ENCODE measurements at regions not wholly inside any gene's neighbourhood (a gene's known extent, or its start where the extent isn't known, plus 50 kb on each side); places are given as distances from the start of the nearest gene placed in this dataset.

DNA sequence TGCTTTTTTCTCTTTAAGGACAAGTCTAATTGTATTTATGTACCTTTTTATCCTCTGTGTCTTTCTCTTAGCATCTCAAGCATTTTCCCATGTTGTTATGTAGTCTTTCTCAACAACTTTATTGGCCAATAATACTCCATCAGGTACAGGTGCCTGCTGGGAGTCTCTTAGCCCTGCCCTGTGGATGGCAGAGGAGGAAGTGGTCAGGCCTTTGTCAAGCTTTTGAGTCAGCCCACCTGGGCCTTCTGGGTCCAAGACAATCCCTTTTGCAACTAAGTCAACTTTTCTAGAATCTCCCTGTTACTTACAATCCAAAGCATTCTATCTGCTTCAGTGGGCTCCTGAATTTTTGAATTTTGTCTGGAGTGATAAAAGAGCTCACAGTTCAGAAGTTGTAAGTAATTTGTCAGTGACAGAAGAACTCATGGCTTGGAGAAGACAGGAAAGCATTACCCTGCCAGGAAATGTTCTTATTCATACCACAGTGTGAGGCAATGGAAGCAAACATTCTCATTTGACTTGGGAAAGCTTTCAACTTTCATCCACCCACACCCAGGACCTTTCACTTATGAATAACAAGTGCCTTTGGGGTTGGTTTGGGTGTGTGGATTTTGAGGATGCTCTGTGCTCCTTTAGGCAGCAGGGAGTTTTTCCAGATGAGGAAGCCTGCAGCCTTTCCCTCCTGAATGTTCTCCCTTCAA, 200.0 kb upstream of the S1PR3 start:
- TF ChIP-seq, protein P1, sequence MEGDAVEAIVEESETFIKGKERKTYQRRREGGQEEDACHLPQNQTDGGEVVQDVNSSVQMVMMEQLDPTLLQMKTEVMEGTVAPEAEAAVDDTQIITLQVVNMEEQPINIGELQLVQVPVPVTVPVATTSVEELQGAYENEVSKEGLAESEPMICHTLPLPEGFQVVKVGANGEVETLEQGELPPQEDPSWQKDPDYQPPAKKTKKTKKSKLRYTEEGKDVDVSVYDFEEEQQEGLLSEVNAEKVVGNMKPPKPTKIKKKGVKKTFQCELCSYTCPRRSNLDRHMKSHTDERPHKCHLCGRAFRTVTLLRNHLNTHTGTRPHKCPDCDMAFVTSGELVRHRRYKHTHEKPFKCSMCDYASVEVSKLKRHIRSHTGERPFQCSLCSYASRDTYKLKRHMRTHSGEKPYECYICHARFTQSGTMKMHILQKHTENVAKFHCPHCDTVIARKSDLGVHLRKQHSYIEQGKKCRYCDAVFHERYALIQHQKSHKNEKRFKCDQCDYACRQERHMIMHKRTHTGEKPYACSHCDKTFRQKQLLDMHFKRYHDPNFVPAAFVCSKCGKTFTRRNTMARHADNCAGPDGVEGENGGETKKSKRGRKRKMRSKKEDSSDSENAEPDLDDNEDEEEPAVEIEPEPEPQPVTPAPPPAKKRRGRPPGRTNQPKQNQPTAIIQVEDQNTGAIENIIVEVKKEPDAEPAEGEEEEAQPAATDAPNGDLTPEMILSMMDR (IDR thresholded peaks at IDR 0.05; ENCODE audit: low read depth, low read length), result no peak
- TF ChIP-seq, protein P2, sequence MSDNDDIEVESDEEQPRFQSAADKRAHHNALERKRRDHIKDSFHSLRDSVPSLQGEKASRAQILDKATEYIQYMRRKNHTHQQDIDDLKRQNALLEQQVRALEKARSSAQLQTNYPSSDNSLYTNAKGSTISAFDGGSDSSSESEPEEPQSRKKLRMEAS (IDR thresholded peaks at IDR 0.05; ENCODE audit: low read depth, low read length), result no peak
- no peak for TF ChIP-seq POLR2A (IDR thresholded peaks at IDR 0.05; ENCODE audit: extremely low read depth, insufficient read length)

Measured in NB4 (cell line).